HuH-7 (cell line): ENCODE measurements at regions not wholly inside any gene's neighbourhood (a gene's known extent, or its start where the extent isn't known, plus 50 kb on each side); places are given as distances from the start of the nearest gene placed in this dataset.

ENCODE experiments used
- DNase-seq: peaks from one replicate; pipeline ENCODE4 v3.0.0; 2011; ENCODE audit warnings: low spot score

- DNase-seq: no peak
Observed at GRCh38 chr13:107331359-107331758, 763.4 kb upstream of the ARGLU1 start.

- no peak for DNase-seq
Observed at GRCh38 chr13:107330484-107330883, 762.5 kb upstream of the ARGLU1 start.

DNA sequence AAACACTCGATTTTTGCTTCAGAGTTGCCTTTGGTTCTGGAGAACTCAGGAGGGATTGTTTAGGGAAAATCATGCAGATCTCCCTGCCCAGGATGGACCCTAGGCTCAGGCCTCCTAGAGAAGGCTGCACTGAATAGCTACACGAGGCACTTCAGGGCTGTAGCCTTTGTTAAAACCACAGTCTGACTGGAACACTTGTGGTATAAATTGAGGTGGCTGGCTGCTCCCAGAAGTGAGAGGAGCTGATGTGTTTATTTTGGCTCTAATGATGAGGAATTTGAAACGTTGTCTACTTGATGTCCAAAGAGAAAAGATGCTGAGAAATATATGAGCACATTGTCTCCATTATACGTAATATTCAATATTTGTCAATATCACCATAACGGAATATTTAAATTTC is 762.1 kb upstream of the ARGLU1 start:
- no peak for DNase-seq

- no peak for DNase-seq
Observed at GRCh38 chr13:107324416-107325204, 756.7 kb upstream of the ARGLU1 start.

GRCh38 chr13:107322228-107322627 is 754.3 kb upstream of the ARGLU1 start:
- DNase-seq: no peak

- DNase-seq: no peak
Observed at GRCh38 chr13:107305178-107305577, 737.2 kb upstream of the ARGLU1 start.

DNA sequence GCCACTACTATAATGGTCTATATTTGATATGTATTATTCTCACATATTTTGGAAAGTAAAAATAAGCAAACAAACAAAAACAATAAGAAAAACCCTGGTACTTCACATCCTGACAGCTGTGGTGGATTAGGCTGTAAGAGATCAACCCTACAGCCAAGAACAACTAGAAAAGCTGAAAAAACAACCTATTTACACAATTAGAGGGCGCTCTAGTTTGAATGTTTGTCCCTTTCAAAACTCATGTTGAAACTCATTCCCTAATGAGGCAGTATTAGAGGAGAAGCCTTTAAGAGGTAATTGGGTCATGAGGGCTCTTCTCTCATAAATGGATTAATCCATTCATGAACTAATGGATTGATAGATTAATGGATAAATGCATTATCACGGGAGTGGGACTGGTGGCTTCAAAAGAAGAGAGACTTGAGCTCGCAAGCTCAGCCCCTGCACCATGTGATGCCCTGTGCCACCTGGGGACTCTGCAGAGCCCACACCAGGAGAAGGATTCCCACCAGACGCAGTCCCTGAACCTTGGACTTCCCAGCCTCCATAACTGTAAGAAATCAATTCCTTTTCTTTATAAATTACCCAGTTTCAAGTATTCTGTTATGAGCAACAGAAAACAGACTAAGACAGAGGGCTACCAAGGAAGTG is 733.9 kb upstream of the ARGLU1 start:
- DNase-seq: no peak

DNA sequence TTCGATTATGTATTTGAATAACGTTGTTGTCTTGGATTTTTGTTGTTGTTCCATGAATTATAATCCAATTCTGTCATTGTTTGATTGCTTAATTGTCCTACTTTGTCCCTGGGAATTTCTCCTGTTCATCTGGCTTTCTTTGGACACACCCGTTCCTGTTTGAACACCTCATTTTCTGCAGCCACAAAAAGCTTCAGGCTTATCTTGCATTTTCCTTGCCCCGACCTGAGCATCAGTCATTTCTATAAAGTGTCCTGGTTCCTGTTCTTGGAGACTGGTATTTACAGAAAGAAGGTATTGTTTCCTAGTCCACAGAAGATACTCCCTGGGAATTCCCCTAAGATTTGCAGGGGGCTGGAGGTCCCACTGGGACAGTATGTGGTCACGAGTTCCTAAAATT is 731.8 kb upstream of the ARGLU1 start:
- no peak for DNase-seq

GRCh38 chr13:107296804-107297203 is 728.9 kb upstream of the ARGLU1 start:
- no peak for DNase-seq

GRCh38 chr13:107295416-107296140 is 727.6 kb upstream of the ARGLU1 start:
- no peak for DNase-seq

- no peak for DNase-seq
Observed at GRCh38 chr13:107293924-107294323, 726.0 kb upstream of the ARGLU1 start.

- DNase-seq: no peak
Observed at GRCh38 chr13:107291875-107292274, 723.9 kb upstream of the ARGLU1 start.

- no peak for DNase-seq
Observed at GRCh38 chr13:107289540-107289939, 721.6 kb upstream of the ARGLU1 start.

DNA sequence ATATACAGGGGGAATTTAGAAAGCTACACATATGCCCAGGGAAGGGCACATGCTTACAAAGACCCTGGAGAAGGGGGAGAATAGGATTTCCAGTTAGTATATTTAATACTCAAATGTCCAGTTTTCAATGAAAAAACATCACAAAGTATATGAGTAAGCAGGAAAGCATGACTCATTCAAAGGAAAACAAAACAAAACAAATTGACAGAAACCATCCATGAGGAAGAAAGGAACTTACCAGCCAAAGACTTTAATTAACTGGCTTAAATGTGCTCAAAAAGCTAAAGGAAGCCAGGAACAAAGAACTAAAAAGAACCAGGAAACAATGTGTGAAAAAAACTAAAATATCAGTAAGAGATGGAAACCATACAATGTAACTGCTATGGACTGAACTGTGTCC is 716.2 kb upstream of the ARGLU1 start:
- DNase-seq: no peak

DNA sequence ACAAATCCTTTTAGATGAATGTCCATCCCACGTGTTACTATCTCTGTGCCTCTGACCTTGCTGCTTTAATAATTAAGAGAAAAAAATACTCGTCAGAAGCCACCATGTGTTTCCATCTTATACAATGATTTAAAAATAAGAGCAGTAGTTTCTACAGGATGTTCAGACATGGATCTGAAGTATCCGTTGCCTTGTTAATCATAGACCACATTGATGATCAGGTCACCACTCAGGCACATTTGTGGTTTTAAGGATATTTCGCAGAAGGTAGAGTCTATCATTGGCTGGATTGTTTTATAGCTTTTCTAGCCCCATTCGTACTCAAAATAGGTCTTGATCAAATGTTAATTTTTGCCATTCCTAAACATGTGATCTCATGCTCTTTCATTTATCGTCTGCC is 710.0 kb upstream of the ARGLU1 start:
- DNase-seq: no peak

- DNase-seq: no peak
Observed at GRCh38 chr13:107276936-107277335, 709.0 kb upstream of the ARGLU1 start.

- no peak for DNase-seq
Observed at GRCh38 chr13:107275945-107276614, 708.1 kb upstream of the ARGLU1 start.

DNA sequence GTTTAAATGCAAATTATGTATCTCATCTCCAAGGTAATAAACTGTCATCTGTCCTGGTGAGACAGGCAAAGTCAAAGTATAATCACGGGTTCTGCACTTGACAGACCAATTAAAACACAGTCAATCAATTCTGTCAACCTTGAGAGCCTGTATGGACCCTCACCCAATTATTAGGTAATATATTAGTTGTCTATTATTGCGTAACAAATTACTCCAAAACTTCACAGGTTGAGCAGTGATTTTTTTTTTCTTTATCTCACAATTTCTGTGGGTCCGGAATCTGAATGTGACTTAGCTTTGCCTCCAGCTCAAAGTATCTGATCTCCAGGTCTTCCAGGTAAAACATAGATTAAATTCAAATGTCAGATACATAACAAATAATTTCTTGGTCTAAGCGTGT is 707.4 kb upstream of the ARGLU1 start:
- no peak for DNase-seq

- DNase-seq: no peak
Observed at GRCh38 chr13:107271227-107271626, 703.3 kb upstream of the ARGLU1 start.

DNA sequence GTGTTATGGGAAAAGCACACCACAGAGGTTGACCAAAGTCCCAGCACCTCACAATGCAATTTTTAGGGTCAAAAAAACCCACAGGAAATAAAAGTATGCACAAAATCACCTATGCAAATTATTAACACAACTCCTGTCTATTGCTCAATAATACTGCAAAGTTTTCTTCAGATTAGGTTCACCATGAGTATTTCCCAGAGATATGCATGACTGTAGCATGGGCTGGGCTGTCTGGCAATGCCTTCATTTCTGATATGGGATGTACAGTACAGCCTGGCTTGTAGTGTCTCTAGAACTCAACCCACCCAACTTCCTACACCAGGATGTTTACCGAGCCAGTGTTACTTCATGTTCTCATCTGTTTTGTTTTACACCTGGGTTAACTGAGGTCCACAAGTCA is 698.7 kb upstream of the ARGLU1 start:
- no peak for DNase-seq

DNA sequence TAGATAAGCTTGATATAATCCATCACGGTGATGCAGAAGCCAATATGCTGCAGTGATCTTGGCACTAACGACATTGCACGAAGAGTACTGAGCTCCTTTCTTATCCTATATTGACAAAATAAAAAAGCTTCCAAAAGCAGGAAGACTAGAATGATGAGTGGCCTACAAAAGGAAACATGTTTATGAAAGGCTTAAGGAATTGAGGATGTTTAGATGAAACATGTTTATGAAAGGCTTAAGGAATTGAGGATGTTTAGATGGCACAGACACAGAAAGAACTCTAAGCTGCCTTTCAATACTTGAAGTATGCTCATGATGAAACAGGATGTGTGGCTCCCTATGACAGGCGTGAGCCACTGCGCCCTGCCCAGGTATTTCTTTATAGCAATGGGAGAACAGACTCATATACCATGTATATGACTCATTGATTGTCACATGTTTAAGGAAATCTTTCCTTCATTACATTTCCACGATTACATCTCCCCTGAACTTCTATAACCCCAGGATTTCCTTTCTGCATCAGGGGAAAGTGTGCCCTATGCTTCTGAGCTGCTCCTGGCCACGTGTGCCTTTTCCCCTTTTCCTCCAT is 690.8 kb upstream of the ARGLU1 start:
- DNase-seq: no peak

- no peak for DNase-seq
Observed at GRCh38 chr13:107254392-107254791, 686.5 kb upstream of the ARGLU1 start.
